ENCODE measurements at regions not wholly inside any gene's neighbourhood (a gene's known extent, or its start where the extent isn't known, plus 50 kb on each side); places are given as distances from the start of the nearest gene placed in this dataset.

DNA sequence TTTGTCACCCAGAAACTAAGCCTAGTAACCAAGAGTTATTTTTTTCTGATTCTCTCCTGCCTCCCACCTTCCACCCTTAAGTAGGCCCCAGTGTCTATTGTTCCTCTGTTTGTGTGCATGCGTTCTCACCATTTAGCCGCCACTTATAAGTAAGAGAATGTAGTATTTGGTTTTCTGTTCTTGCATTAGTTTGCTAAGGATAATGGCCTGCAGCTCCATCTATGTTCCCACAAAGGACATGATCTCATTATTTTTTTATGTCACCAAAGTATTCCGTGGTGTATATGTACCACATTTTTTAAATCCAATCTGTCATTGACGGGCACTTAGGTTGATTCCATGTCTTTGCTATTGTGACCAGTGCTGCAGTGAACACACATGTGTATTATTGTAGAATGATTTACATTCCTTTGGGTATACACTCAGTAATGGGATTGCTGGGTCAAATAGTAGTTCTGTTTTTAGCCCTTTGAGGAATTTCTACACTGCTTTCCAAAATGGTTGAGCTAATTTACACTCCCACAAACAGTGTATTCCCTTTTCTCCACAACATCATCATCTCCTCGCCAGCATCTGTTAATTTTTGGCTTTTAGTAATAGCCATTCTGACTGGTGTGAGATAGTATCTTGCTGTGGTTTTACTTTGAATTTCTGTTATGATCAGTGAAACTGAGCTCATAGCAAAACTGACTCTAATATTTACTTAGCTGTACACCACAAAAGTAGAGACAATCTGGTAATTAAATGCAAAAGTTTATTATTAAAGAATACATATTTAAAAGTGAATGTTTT lies 660.1 kb upstream of the SLC8A1 start:
- no peak for DNase-seq
- no peaks in the 10 kb centered on the region for H3K36me3 ChIP-seq
- H3K9me3 ChIP-seq = no peaks in the 10 kb centered on the region
- no peaks in the 10 kb centered on the region for H3K4me1 ChIP-seq
- TF ChIP-seq POLR2A (IDR thresholded peaks at IDR 0.05) (no peak), CTCF (IDR thresholded peaks at IDR 0.05) (no peak)
- no peaks in the 10 kb centered on the region for H3K27me3 ChIP-seq
- no peak overlapping the region for H3K4me3 ChIP-seq (replicated peaks in 1 of 3)
- intact Hi-C loops (cut with DNase I) = no loop called here
- H3K27ac ChIP-seq = no peak overlapping the region
- 78 to 83% methylated on average over 5 of the region's 5 CpGs for WGBS, 2 donors

DNA sequence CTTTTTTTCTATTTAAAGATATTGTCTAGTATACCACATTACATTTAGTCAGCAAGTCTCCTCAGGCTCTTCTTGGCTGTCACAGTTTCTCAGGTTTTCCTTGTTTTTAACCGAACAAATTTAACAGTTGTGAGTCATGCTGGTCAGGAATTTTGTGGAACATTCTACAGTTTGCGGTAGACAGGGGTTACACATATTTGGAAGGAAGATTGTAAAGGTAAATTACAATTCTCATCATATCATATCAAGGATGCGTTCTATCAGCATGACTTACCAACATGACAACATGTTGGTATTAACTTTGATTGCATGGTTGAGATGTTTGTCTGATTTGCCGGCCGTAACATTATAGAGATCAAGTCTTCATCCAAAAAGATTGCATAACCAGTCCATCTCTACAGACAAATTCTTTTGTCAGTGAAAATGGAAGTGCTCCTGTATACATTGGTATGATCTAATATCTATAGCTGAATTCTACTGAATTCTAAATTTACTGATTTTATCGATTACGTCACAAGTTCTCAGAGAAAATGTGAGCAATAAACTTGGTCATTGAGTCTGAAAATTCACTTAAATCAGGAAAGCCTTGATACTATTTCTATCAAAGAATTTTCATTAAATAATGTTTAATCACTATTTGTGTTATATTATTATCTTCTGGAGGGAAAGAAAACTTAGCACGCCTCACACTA lies 664.4 kb upstream of the SLC8A1 start:
- Histone ChIP-seq H3K27me3 (no peaks in the 10 kb centered on the region), H3K4me1 (no peaks in the 10 kb centered on the region), H3K36me3 (no peaks in the 10 kb centered on the region), H3K4me3 (replicated peaks in 1 of 3) (no peak overlapping the region), H3K9me3 (no peaks in the 10 kb centered on the region), H3K27ac (no peak overlapping the region)
- 97% methylated on average over 8 of the region's 8 CpGs for WGBS, 2 donors
- TF ChIP-seq CTCF (IDR thresholded peaks at IDR 0.05) (no peak), POLR2A (IDR thresholded peaks at IDR 0.05) (no peak)
- intact Hi-C loops (cut with DNase I) = no loop called here
- DNase-seq = no peak

DNA sequence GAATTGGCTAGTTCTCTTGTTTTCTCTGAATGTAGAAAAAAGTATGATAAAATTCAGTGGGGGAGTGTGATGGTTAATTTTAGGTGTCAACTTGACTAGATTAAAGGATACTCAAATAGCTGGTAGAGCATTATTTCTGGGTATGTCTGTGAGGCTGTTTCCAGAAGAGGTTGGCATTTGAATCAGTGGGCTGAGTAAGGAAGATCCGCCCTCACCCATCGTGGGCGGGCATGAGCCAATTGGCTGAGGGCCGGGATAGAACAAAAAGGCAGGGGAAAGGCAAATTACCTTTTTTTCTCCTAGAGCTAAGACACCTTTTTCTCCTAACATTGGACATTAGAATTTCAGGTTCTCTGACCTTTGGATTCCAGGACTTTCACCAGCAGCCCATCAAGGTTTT lies 667.6 kb upstream of the SLC8A1 start:
- Histone ChIP-seq H3K36me3 (no peaks in the 10 kb centered on the region), H3K9me3 (no peaks in the 10 kb centered on the region), H3K4me1 (no peaks in the 10 kb centered on the region), H3K4me3 (replicated peaks in 1 of 3) (no peak overlapping the region), H3K27me3 (no peaks in the 10 kb centered on the region), H3K27ac (no peak overlapping the region)
- WGBS, 2 donors = 93 to 96% methylated on average over 4 of the region's 4 CpGs
- TF ChIP-seq CTCF (IDR thresholded peaks at IDR 0.05) = no peak
- TF ChIP-seq POLR2A (IDR thresholded peaks at IDR 0.05) = no peak
- DNase-seq = no peak
- intact Hi-C loops (cut with DNase I) = no loop called here

DNA sequence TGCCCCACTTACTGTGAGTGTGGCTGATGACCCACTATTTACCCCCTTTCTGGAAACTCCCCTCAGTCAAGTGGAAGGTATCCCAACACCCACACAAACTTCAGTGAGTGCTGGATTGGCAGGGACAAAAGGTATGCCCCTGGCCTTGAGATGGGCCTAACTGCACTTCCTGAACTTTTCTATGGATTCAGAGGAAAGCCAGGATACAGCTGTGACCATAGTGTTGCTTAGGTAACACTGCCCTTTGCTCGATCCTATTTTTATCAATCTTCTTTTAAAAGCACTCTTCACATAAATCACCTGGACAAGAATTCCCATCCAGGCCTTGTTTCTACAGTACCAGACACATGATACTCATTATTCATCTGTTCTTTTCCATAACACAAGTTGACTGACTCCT lies 671.5 kb upstream of the SLC8A1 start:
- H3K4me3 ChIP-seq (replicated peaks in 1 of 3) = no peak overlapping the region
- no peaks in the 10 kb centered on the region for H3K9me3 ChIP-seq
- TF ChIP-seq POLR2A (IDR thresholded peaks at IDR 0.05) = no peak
- no peak for TF ChIP-seq CTCF (IDR thresholded peaks at IDR 0.05)
- DNase-seq = peak in 1 of 2 donors; percentile 5
- no peaks in the 10 kb centered on the region for H3K4me1 ChIP-seq
- intact Hi-C loops (cut with DNase I) = no loop called here
- no peaks in the 10 kb centered on the region for H3K27me3 ChIP-seq
- H3K36me3 ChIP-seq = no peaks in the 10 kb centered on the region
- WGBS, 2 donors = 52 to 65% methylated on average over 1 of the region's 1 CpG
- no peak overlapping the region for H3K27ac ChIP-seq

- DNase-seq = no peak
- H3K27ac ChIP-seq = no peak overlapping the region
- no peaks in the 10 kb centered on the region for H3K9me3 ChIP-seq
- H3K27me3 ChIP-seq = no peaks in the 10 kb centered on the region
- H3K36me3 ChIP-seq = no peaks in the 10 kb centered on the region
- no peak overlapping the region for H3K4me3 ChIP-seq (replicated peaks in 1 of 3)
- H3K4me1 ChIP-seq = no peaks in the 10 kb centered on the region
- TF ChIP-seq POLR2A (IDR thresholded peaks at IDR 0.05) (no peak), CTCF (IDR thresholded peaks at IDR 0.05) (no peak)
- intact Hi-C loops (cut with DNase I) = no loop called here
- 67 to 76% methylated on average over 3 of the region's 3 CpGs for WGBS, 2 donors
Observed at GRCh38 chr2:41127351-41127750, 675.5 kb upstream of the SLC8A1 start.

All from thyroid gland (tissue), 4 donors.